ENCODE measurements at regions not wholly inside any gene's neighbourhood (a gene's known extent, or its start where the extent isn't known, plus 50 kb on each side); places are given as distances from the start of the nearest gene placed in this dataset.
"Not testable (repeated sequence)": the region's sequence is repeated elsewhere in the genome, so short reads cannot be mapped to it uniquely, and the experiment has no call there.

DNA sequence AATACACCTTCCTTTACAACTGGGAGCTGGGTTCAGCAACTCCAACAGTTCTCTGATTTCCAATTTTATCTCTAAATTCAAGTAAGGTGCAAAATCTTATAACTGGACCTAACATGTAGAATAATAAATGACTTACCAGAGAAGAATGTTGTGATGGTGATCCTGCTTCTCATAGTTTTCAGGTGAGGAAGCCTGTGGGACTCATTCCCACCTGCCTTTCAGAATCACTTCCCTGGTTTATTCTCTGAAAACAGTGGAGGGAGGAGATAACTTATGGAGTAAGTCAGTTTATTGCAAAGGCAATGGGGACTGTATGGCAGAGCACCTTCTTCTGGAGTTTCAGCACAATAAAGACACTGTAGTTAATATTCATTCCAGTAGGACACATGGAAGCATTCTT lies 1188.2 kb upstream of the FAM98A start:
- no peak for DNase-seq

DNA sequence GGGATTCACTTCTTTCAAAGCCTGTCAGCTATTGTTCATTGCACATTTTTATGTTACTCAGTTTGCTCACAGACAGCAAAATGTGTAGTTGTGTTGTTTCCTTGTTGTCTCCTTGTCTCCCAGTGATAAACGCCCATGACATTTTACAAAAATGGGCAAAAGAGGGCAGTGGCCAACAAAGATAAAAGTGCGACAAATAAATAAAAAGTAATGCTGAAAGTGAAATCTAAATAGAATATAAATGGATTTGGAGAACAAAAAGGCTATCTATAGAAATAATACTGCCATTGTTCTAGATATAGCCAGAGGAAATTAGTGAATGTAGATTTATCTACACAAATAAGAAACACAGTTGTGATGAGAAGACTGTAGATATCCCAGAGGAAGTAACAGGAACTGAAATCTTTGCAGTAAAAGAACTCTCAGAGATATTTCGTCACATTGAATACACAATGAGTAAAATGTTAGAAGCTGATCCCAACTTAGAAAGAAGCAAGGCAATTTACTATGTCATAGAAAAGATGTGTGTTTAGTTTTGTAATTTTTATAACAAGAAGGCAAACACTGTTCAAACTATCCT lies 1186.2 kb upstream of the FAM98A start:
- DNase-seq, result no peak

DNA sequence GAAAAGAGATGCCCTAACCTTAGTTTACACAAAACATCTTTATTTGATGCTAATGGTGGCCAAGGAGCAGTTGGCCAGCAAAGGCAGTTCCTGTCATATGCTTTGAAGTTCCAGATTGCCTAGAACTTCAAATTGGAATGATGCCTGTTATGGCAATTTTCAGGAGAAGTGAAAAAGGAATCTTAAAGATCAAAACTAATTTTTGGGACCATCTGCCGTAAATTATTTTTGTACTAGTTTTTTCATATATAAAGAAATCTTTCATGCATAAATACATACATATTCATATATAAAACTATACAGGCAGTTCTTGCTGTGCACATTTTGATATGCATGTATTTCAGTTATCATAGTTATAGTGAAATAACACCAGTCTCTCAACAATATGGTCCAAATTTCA lies 1185.6 kb upstream of the FAM98A start:
- no peak for DNase-seq

DNA sequence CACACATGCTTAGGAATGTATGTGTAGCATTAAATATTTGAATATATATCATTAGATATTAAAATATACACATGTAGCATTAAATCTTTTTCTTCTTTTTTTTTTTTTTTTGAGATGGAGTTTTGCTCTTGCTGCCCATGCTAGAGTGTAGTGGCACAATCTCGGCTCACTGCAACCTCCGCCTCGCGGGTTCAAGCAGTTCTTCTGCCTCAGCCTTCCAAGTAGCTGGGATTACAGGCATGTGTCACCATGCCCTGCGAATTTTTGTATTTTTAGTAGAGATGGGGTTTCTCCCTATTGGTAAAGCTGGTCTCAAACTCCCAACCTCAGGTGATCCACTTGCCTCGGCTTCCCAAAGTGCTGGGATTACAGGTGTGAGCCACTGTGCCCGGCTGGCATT lies 1151.6 kb upstream of the FAM98A start:
- DNase-seq, result not testable (repeated sequence)

DNA sequence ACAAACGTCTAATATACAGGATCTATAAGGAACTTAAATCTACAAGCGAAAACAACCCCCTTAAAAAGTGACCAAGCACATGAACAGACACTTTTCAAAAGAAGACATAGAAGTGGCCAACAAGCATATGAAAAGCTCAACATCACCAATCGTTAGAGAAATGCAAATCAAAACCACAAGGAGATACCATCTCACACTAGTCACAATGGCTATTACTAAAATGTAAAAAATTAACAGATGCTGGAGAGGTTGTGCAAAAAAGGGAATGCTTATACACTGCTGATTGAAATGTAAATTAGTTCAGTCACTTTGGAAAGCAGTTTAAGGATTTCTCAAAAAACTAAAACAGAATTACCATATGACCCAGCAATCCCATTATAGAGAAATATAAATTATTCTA lies 1148.5 kb upstream of the FAM98A start:
- DNase-seq, result no peak

DNA sequence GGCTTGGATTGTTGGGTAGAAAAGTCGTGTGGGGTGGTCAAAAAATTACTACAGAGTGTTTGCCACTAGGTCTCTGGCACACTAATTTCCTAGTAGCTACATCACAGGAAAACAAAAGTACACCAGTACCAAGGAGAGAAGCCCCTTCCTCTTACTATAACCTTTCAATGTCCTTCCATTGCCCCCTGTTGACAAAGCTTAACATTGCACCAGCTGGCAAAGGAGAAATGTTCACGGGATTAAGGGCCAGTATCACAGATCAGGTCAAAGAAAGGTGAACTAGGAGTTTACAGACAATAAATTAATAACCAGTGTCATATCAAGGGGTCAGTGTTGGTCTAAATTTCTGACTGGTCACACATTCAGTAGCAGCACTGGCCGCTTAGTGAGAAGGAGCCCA lies 1139.6 kb upstream of the FAM98A start:
- no peak for DNase-seq

DNA sequence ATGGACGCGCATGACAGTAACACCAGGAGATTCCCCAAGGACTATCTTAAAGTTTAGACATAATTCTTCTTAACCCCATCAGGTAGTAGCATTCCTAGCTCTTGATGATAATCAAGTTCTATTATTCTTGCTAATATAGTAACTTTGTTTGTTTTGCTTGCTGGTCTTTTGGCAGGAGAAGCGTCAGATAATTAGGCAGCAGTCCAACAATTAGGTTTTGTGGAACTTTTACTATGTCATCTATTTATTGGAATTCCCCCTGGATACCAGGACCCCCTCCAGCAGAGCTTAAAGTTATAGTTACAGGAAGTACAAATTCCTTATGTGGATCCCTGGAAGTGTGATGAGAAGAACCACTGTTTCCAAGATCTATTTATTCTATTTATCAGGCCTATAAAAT lies 1138.0 kb upstream of the FAM98A start:
- DNase-seq, result no peak

DNA sequence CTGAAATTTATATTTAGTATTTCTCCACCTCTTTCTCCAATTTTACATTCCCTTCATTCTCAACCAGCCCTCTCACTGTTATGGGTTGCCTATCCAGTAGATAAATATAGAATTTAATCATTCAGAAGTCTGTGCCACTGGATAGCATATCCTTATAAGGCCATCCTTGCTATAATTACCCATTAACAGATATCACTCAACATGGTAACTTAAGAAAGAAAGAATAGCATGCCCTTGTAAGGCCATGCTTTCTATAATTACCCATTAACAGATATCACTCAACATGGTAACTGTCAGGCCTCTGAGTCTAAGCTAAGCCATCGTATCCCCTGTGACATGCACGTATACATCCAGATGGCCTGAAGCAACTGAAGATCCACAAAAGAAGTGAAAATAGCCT lies 1137.4 kb upstream of the FAM98A start:
- DNase-seq, result no peak

DNA sequence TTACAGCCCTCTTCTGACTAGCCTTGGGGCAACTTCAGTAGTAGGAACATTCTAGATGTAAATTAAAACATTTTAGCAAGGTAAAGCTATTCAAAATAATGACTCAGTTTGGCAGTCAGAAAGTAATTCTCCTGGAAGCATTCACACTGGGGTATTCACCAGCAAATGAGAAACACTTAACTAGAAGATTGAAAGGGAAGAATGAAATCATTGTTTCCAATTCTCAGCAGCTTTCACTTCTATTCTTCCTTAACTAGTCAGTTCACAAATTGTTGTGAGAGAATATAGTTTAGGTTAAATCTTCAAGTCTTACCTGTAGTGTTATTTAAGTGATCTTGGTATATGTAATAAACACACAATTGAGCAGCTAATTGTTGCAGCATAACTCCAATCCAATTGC lies 1135.6 kb upstream of the FAM98A start:
- no peak for DNase-seq

DNA sequence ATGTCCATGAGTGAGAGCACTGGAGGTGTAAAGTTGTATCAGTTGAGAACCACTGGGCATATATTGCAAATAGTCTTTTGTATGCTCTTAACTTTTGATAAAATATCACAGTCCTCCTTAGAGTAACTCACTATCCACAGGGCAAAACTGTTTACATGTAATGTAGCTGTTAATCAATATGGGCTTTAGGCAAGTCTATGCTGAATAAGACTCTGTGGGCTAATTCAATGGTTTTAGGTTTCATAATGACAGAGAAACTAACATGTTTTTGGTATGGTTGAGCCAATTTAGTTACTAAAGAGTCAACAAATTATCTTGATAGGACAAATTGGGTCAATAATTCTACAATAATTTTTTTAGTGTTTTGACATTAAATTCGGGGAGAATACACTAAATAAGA lies 1134.9 kb upstream of the FAM98A start:
- DNase-seq, result no peak

DNA sequence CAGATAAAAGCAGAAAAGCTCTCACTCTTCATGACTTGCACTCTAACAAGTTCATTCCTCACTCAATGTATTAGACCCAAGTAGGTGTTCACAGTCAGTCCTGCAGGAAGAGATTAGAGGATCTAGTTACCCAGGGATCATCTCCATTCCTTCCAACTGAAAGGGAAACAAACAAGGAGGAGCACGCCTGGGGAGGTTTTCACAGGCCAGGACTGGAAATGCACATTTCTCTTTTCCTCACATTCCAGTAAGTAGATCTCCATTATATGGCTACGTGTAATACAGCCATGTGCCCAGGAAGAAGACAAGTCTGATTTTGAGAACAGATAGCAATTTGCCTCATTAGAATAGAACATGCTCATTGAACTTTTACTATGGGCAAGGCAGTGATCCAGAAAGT lies 1132.2 kb upstream of the FAM98A start:
- no peak for DNase-seq

DNA sequence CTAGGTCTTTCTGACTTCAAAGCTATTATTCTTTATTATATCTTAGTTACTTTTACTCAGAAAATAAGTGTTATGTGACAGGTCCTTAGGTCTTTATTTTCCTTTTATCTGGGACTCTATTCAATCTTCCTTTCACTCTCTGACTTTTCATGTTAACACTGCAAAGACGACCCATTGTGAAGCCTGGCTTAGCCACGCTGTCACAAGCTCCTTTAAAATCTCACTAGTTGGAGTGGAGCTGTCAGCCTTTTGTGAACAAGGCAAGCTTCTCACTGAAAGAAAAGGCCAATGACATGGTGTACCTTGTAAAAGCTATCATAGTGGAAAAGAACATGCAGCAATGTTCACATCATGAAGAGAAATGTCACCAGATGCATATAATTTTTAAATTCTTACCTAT lies 1130.7 kb upstream of the FAM98A start:
- no peak for DNase-seq

DNA sequence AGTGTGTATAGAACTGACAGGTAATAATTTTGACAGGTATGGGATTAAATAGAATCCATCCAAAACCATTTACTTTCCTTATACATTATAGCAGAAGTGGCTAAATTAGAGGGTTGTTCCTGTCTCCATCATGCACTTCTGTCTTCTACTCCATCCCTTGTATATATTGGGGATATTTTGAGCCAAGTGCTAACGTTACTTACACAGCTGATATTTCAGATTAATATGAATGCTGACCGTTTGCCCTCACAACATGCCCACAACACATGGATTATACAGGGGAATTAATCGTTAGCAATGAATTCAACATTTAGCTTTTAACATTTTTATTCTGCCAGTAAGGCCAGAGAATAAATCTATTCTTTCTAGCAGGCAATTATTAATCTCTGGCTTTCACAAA lies 1125.0 kb upstream of the FAM98A start:
- no peak for DNase-seq

DNA sequence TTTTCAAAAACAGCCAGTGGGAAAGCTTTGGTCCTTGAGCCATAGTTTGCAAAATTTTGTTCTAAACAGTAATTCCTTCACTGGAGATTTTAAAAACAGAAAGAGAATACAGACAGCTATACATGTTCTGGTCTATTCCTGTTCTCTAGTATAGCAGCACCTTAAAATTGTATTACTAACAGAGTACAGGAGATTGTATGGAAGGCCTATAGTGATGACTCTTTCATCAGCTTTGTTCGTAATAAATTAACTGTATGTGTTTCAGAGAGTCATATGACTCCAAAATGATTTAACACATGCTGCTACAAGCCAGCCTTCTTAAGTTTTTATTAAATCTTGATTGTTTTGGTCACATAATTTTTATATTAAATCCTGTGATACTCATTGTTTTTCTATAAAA lies 1124.6 kb upstream of the FAM98A start:
- DNase-seq, result no peak

DNA sequence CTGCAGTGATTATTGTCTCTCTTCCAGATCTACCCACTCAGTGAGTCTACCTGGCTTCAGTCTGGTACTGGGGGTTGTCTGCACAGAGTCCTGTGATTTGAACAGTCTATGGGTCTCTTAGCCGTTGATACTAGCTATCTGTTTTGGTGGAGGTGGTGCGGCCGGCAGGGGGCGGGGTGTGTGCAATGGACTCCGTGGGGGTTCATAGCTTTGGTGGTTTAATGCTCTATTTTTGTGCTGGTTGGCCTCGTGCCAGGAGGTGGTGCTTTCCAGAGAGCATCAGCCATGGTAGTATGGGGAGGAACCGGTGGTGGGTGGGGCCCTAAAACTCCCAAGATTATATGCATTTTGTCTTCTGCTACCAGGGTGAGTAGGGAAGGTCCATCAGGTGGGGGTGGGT lies 1120.1 kb upstream of the FAM98A start:
- DNase-seq, result no peak

DNA sequence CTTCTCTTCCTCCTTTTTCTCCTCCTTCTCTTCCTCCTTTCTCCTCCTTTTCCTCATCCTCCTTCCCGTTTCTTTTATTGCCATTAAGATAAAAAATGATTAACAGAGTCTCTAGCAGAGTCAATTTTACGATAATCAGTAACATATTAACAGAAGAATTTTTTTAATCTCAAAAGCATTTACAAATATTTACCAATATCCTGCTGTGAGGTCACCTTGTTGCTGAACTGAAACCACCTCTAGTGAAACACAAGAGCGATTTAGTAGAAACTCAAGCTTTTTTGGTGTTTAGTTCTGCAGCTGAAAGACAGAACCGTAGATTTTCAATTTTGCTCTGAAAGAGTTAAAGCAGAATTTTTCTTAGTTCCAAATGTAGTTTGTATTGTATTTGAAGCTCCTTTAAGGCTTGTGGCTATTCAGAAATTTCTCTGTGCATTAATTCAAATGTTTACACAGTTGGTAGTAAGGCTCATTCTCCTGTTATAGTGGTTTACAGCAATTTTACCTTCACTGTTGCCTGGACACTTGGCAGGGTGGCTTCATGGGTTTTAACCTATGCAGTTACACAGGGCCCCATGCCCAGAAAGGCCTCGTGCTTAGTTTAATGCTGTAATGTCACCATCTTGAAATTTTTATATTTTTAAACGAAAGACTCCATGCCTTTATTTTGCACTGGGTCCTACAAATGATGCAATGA lies 1106.6 kb upstream of the FAM98A start:
- no peak for DNase-seq

DNA sequence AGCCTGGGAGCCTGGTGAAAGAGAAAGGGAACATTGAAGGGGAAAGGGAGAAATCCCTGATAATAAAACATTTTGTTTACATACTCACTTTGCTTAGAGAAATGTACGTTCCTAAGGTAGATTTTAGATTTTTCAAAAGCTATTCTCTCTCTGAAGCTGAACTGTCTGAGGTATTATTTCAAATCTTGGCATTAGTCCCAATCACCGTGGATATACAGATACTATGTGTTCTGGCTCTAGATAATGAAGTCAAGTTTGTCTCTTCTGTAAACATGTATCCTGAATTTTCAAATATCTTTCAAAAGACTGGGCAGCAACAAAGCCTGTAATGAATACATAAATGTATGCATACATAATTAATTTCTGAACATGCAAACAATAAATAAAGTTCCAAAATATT lies 1104.2 kb upstream of the FAM98A start:
- DNase-seq, result no peak

DNA sequence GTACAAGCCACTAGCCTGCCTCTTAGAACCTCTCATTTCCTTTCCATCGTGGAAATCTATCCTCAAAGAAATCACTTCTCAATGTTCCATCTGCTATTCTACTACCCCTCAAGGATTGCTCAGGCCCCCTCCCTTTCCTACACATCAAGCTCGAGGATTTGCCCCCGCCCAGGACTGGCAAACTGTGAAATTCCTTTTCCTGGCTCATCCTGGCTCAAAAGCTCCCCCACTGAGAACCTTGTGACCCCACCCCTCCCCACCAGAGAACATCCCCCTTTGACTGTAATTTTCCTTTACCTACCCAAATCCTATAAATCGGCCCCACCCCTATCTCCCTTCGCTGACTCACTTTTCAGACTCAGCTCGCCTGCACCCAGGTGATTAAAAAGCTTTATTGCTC lies 1103.3 kb upstream of the FAM98A start:
- DNase-seq, result not testable (repeated sequence)

DNA sequence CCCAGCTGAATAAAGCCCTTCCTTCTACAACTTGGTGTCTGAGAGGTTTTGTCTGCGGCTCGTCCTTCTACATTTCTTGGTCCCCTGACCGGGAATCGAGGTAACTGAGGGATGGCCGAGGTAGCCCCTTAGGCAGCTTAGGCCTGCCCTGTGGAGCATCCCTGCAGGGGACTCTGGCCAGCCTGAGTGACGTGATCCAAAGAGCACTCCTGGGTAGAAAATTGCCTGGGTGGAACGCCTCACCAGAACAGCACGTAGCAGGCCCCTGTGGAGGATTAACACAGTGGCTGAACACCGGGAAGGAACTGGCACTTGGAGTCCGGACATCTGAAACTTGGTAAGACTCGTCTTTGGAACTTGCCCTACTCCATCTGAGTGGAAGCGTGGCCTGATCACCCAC lies 1078.5 kb upstream of the FAM98A start:
- not testable (repeated sequence) for DNase-seq

DNA sequence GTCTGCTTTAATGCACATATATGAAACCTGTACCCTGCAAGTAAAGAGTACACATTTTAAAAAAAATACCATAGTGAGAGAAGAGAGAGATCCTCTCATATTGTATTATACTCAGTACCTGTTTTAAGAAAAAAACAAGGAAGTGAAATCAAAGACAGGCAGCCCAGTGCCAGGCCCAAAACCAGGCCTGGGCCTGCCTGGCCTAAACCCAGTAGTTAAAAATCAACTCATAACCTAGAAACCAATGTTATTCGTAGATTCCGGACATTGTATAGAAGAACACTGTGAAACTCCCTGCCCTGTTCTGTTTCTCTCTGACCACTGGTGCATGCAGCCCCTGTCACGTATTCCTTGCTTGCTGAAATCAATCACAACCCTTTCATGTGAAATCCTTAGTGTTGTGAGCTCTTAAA lies 1078.0 kb upstream of the FAM98A start:
- not testable (repeated sequence) for DNase-seq

DNA sequence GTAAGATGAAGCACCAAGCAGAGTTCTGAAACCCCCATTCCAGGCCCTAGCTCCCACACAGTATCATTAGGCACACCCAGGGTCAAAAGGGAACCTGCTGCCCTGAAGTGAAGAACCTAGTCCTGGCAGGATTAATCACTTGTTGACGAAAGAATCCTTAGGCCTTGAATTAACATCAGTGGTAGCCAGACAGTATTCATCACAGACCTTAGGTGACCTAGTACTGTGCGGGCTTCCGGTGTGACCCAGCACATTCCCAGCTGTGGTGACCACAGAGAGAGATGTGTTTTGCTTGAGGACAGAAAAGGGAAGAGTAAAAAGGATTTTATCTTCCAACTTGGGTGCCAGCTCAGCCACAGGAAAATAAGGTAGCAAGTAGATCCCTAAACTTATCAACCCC lies 1071.4 kb upstream of the FAM98A start:
- no peak for DNase-seq

DNA sequence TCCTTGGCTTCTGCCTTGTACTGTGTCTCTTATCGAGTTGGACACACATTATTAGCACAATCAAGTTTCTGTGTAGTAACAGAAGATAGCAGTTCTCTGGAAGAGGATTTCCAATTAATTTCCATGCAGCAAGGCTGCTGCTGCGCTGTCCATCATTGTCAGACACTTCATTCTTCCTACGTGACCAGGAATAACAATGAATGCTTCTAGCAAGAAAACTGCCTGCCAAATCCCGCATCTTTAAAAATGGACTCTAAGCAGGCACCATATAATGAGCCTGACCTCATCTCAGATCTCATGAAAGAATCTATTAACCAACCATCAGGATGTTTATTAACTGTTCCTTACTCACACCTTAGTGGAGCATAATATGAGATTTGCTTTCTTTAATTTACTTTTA lies 1067.7 kb upstream of the FAM98A start:
- no peak for DNase-seq

DNA sequence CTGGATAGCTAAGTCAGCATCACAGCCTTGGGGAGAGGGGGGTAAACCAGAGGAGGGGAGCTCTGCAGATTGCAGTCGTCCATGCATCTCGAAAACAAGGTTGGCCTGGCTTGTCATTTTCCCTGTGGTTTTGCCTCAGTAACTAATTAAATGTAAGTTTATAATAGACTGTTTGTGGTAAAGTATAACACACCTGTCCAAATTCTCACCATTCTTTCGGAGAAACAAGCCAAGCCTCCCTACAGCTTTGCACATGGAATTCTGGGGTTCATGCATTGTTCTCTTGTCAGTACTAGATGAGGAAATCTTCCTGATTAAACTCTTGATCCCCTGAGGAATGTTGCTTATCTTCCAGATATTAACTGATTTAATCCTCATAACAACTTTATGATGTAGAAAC lies 1065.2 kb upstream of the FAM98A start:
- DNase-seq, result no peak

DNA sequence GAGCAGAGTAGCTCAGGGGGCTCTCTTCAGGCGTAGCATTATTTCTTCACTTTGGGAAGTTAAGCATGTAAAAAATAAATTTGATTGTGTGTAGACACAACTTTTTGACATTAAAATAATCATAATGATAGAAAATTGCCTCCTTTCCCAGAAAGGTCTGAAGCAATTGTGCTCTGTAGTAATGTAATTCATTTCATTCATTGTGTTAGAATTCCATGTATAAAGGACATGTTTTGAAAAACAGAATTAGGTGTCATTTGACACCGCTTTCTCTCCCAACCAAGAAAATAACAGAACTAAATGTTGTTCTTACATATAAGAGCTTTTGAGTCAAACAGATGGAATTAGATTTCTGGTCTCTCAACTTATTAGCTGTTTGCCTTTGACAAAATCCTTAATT lies 1064.2 kb upstream of the FAM98A start:
- no peak for DNase-seq

DNA sequence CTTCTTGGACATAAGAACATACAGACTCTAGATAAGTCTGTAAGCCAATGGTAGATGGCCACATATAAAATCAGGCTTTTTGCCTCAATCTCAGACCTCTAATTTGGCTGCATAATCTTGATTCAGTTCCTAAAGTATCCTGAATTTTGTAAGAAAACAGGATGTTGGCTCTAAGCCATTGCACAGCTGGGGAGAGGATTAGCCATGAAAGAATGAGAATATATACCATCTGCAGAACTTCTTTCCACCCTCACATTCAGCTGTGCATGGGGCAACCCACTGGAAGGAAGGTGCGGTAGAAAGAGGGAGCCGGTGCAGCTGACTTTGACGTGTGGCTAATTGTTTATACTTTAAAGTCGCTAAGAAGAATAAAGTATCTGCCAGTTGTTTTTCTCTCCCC lies 1061.6 kb upstream of the FAM98A start:
- DNase-seq, result no peak

All from NCI-H2081 (cell line).